MCF 10A (cell line): ENCODE measurements at regions not wholly inside any gene's neighbourhood (a gene's known extent, or its start where the extent isn't known, plus 50 kb on each side); places are given as distances from the start of the nearest gene placed in this dataset.

ENCODE experiments used
- BruUV-seq: library from RNA; stranded (reverse); fragments of 400-500 nt; replicated peaks from 2 replicates; lab custom pipeline; 2021; lab: Mats Ljungman, UMichigan
- CTCF ChIA-PET: fragments of 300-600 bp; sonication (Branson Sonifier 250); formaldehyde crosslinking; extraction: SDS; loops from one replicate; lab custom pipeline; 2021; ENCODE audit warnings: antibody characterized with exemption, inconsistent platforms; lab: Yijun Ruan, JAX
- POLR2A ChIA-PET: fragments of 300-600, 350-650 bp; sonication (Branson Sonifier 250); formaldehyde crosslinking; extraction: SDS; loops from one replicate; lab custom pipeline; 2020; ENCODE audit warnings: antibody characterized with exemption, inconsistent platforms; lab: Yijun Ruan, JAX
- DNase-seq: peaks from one replicate; pipeline ENCODE4 v3.0.0-alpha.2; 2018; ENCODE audit not compliant: unreplicated experiment
- H3K27ac Mint-ChIP-seq: one replicate; pipeline ENCODE4 v1.8.0; 2022; ENCODE audit warnings: mild to moderate bottlenecking, low read depth, mixed read lengths; ENCODE audit not compliant: unreplicated experiment
- H3K27me3 Mint-ChIP-seq: one replicate; pipeline ENCODE4 v1.8.0; 2022; ENCODE audit warnings: mixed read lengths; ENCODE audit not compliant: insufficient read depth, unreplicated experiment
- H3K36me3 Mint-ChIP-seq: one replicate; pipeline ENCODE4 v1.8.0; 2022; ENCODE audit warnings: mild to moderate bottlenecking, moderate library complexity, mixed read lengths; ENCODE audit not compliant: insufficient read depth, unreplicated experiment
- H3K4me1 Mint-ChIP-seq: one replicate; pipeline ENCODE4 v1.8.0; 2022; ENCODE audit warnings: mixed read lengths; ENCODE audit not compliant: insufficient read depth, unreplicated experiment
- H3K4me3 Mint-ChIP-seq: one replicate; pipeline ENCODE4 v1.8.0; 2022; ENCODE audit warnings: mild to moderate bottlenecking, moderate library complexity, mixed read lengths; ENCODE audit not compliant: unreplicated experiment
- H3K9me3 Mint-ChIP-seq: one replicate; pipeline ENCODE4 v1.8.0; 2022; ENCODE audit warnings: mixed read lengths; ENCODE audit not compliant: unreplicated experiment
- intact Hi-C: fragments of 100-400 bp; cut with micrococcal nuclease; formaldehyde crosslinking; loops from 2 replicates; pipeline ENCODE4 v1.14.1; 2022
- TF ChIP-seq, protein P1 (sequence below): fragments of 200-600 bp; IDR thresholded peaks from one replicate; pipeline ENCODE4 v1.8.0; 2022; ENCODE audit warnings: antibody characterized with exemption, mild to moderate bottlenecking; ENCODE audit not compliant: unreplicated experiment

GRCh38 chr10:128738386-128738915 lies 612.2 kb upstream of the MKI67 start:
- intact Hi-C loops = no loop called here
- ChIA-PET CTCF (no interaction called here), POLR2A (no interaction called here)
- BruUV-seq = no TSS peak
- DNase-seq = no peak
- no peaks in the 10 kb centered on the region for H3K36me3 Mint-ChIP-seq
- H3K27me3 Mint-ChIP-seq = peaks cover 7% of the 10 kb centered on the region
- no peak overlapping the region for H3K4me3 Mint-ChIP-seq
- H3K4me1 Mint-ChIP-seq = no peaks in the 10 kb centered on the region
- H3K27ac Mint-ChIP-seq = no peak overlapping the region
- TF ChIP-seq, protein P1, sequence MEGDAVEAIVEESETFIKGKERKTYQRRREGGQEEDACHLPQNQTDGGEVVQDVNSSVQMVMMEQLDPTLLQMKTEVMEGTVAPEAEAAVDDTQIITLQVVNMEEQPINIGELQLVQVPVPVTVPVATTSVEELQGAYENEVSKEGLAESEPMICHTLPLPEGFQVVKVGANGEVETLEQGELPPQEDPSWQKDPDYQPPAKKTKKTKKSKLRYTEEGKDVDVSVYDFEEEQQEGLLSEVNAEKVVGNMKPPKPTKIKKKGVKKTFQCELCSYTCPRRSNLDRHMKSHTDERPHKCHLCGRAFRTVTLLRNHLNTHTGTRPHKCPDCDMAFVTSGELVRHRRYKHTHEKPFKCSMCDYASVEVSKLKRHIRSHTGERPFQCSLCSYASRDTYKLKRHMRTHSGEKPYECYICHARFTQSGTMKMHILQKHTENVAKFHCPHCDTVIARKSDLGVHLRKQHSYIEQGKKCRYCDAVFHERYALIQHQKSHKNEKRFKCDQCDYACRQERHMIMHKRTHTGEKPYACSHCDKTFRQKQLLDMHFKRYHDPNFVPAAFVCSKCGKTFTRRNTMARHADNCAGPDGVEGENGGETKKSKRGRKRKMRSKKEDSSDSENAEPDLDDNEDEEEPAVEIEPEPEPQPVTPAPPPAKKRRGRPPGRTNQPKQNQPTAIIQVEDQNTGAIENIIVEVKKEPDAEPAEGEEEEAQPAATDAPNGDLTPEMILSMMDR = no peak
- H3K9me3 Mint-ChIP-seq = no peaks in the 10 kb centered on the region

- intact Hi-C loops = no loop called here
- H3K9me3 Mint-ChIP-seq = no peaks in the 10 kb centered on the region
- no peak overlapping the region for H3K27ac Mint-ChIP-seq
- TF ChIP-seq, protein P1 = no peak
- no peaks in the 10 kb centered on the region for H3K4me1 Mint-ChIP-seq
- no peaks in the 10 kb centered on the region for H3K36me3 Mint-ChIP-seq
- POLR2A ChIA-PET = no interaction called here
- DNase-seq = no peak
- no peak overlapping the region for H3K4me3 Mint-ChIP-seq
- peaks cover 8% of the 10 kb centered on the region for H3K27me3 Mint-ChIP-seq
- no TSS peak for BruUV-seq
- CTCF ChIA-PET = interaction anchor here (0.6 kb wide), 1 partner anchor 415 kb away, joined by 3 read pairs; no protein-coding TSS in a partner anchor
Observed at GRCh38 chr10:128739930-128740329, 613.7 kb upstream of the MKI67 start.

DNA sequence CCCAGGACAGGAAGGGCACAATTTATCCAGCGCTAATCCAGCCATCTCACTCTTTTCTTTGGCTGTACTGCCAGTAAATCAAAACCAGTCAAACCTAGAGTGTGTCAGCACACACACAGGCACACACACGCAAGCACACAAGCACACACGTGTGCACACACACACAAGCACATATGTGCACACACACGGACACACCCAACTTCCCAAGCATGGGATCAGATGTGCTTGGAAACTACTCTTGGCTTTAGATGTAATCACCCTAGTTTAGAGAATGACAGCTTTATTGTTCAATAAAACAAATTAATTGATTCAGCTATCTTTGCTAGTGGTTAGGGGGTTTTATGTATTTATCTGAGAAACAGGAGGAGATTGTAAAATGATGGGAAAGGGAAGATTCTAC lies 615.0 kb upstream of the MKI67 start:
- TF ChIP-seq, protein P1 = no peak
- intact Hi-C loops = no loop called here
- Mint-ChIP-seq H3K27ac (no peak overlapping the region), H3K27me3 (peaks cover 20% of the 10 kb centered on the region), H3K4me1 (no peaks in the 10 kb centered on the region), H3K4me3 (no peak overlapping the region), H3K9me3 (peaks cover 6% of the 10 kb centered on the region), H3K36me3 (no peaks in the 10 kb centered on the region)
- no TSS peak for BruUV-seq
- POLR2A ChIA-PET = no interaction called here
- no peak for DNase-seq
- CTCF ChIA-PET = interaction anchor here (0.7 kb wide), 1 partner anchor 124 kb away, joined by 5 read pairs; no protein-coding TSS in a partner anchor

- no TSS peak for BruUV-seq
- H3K27me3 Mint-ChIP-seq = peaks cover 25% of the 10 kb centered on the region
- ChIA-PET CTCF (interaction anchor here (0.7 kb wide), 1 partner anchor 124 kb away, joined by 5 read pairs; no protein-coding TSS in a partner anchor), POLR2A (no interaction called here)
- intact Hi-C loops = no loop called here
- peaks cover 6% of the 10 kb centered on the region for H3K9me3 Mint-ChIP-seq
- DNase-seq = no peak
- H3K4me1 Mint-ChIP-seq = no peaks in the 10 kb centered on the region
- H3K36me3 Mint-ChIP-seq = no peaks in the 10 kb centered on the region
- TF ChIP-seq, protein P1 = no peak
- H3K27ac Mint-ChIP-seq = no peak overlapping the region
- no peak overlapping the region for H3K4me3 Mint-ChIP-seq
Observed at GRCh38 chr10:128741680-128742079, 615.5 kb upstream of the MKI67 start.
